Heart left ventricle (tissue), 13 donors: ENCODE measurements at regions not wholly inside any gene's neighbourhood (a gene's known extent, or its start where the extent isn't known, plus 50 kb on each side); places are given as distances from the start of the nearest gene placed in this dataset.

Experiments
- POLR2A ChIP-seq, 2 donors: fragments of 450-650 bp; IDR thresholded peaks; one replicate each; pipeline ENCODE4 v1.6.1; 2017; ENCODE audit warnings: antibody characterized with exemption in 2 of 2, mild to moderate bottlenecking in 2 of 2, moderate library complexity in 2 of 2
- TF ChIP-seq, protein P1 (sequence below), 12 donors: fragments of 200-600 bp; sonication (generic) in 4 of 12; IDR thresholded peaks; one replicate each; pipeline versions ENCODE4 v1.5.0 to v1.8.0; 2018 to 2022; ENCODE audit warnings: antibody characterized with exemption in 12 of 12, mild to moderate bottlenecking in 5 of 12
- donor health status: ischemic (EF 13 %, LVEDD 7.1; RV severe dilation, severe dysfunction).
- donor health status: DM: no; HTN: yes; CAD: no.
- donor health status: DM: no; HTN: no; CAD: no.
- donor health status: ischemic (EF 25% LVEDD 6.9; RV normal size, moderate dysfunction).
- donor health status: ischemic (EF 25% LVEDD 5.7; RV mildly dilated, moderate dysfunction).
- donor health status: ischemic (EF 35%, LVEDD 5.7; RV mildly dilated, moderate dysfunction).
- donor health status: nonischemic (EF 11% LVEDD 7.7; RV severe dilation, severe dysfunction).
- donor health status: DM: yes; HTN: yes; CAD: no.
- donor health status: PGD.
- donor health status: ischemic (EF 29% LVEDD 5.4; RV normal size, mild dysfunction).
- donor health status: nonischemic (EF 23%, LVEDD 6.1; RV moderate dilation, normal function).

DNA sequence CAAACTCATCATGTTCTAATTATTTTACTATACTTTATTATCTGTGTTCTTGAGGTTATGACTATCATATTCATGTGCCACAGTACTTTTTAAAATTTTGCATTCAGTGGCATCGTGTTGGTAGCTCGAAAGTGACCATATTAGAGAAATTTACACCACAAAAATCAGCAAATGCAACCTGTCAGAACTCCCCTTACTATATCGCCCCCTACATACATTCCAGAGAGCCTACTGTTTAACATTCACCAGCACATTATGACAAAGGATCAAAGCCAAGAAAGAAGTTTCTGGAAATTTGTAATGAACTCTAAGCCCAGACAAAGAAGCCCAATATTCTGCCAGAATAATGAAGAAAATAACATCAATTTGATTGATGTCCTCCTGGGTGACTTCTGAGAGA lies 909.3 kb downstream of the LTN1 start:
- TF ChIP-seq, protein P1, sequence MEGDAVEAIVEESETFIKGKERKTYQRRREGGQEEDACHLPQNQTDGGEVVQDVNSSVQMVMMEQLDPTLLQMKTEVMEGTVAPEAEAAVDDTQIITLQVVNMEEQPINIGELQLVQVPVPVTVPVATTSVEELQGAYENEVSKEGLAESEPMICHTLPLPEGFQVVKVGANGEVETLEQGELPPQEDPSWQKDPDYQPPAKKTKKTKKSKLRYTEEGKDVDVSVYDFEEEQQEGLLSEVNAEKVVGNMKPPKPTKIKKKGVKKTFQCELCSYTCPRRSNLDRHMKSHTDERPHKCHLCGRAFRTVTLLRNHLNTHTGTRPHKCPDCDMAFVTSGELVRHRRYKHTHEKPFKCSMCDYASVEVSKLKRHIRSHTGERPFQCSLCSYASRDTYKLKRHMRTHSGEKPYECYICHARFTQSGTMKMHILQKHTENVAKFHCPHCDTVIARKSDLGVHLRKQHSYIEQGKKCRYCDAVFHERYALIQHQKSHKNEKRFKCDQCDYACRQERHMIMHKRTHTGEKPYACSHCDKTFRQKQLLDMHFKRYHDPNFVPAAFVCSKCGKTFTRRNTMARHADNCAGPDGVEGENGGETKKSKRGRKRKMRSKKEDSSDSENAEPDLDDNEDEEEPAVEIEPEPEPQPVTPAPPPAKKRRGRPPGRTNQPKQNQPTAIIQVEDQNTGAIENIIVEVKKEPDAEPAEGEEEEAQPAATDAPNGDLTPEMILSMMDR (IDR thresholded peaks at IDR 0.05), result no peak
- TF ChIP-seq POLR2A (IDR thresholded peaks at IDR 0.05), result no peak
